SKM-1 treated with dmso at 0.1 percent for 144 hours (cell line): ENCODE measurements at regions not wholly inside any gene's neighbourhood (a gene's known extent, or its start where the extent isn't known, plus 50 kb on each side); places are given as distances from the start of the nearest gene placed in this dataset.
"Not testable (repeated sequence)": the region's sequence is repeated elsewhere in the genome, so short reads cannot be mapped to it uniquely, and the experiment has no call there.

Experiments
- DNase-seq: peaks from one replicate; lab custom pipeline; 2025; ENCODE audit not compliant: unreplicated experiment; lab: John Stamatoyannopoulos, UW

- peak; percentile 93 for DNase-seq
Measured at GRCh38 chr12:103011974-103012763, 54.7 kb downstream of the ASCL1 start.

GRCh38 chr12:103012884-103013283, 55.4 kb downstream of the ASCL1 start:
- no peak for DNase-seq

- DNase-seq = no peak
Measured at GRCh38 chr12:103013741-103014300, 56.3 kb downstream of the ASCL1 start.

- no peak for DNase-seq
Measured at GRCh38 chr12:103016381-103016780, 58.9 kb downstream of the ASCL1 start.

DNA sequence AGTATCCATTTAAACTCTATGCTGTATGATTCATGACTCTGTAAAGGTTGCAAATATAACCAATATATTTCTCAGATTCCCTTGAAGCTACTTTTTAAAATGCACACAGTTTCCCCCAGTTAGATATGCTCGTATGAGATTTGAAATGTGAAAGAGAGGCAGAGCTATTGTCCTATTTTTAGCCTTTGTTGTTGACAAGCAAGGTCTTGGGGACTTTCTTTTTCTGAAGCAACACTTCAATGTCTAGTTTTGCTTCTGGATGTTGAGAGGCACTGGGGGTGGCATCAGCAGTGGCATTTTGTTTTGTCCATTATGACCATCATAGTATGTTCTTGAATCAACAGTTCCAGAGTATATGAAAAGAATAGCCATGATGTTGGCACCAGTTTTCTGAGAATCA, 63.4 kb downstream of the ASCL1 start:
- no peak for DNase-seq

- DNase-seq = no peak
Measured at GRCh38 chr12:103021538-103022218, 64.2 kb downstream of the ASCL1 start.

GRCh38 chr12:103024650-103025049, 67.2 kb downstream of the ASCL1 start:
- no peak for DNase-seq

DNA sequence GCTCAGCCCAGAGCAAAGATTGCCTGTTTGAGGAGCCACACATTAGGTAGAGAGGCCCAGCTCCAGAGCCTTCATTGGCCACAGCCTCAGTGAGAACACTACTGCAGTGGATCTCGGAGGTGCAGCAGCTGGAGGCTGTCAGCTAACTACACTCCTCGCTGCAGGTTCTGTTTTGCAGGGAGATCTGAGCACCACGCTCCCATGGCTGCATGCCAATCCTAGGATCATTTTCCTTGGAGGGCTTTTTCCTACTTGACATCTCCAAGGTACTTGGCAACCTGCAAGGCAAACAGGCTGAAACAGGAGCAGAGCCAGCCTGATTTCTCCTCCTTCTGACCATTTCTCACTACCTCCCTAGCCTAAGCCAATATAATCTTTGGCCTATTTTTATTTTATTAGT, 69.2 kb downstream of the ASCL1 start:
- DNase-seq = not testable (repeated sequence)

DNA sequence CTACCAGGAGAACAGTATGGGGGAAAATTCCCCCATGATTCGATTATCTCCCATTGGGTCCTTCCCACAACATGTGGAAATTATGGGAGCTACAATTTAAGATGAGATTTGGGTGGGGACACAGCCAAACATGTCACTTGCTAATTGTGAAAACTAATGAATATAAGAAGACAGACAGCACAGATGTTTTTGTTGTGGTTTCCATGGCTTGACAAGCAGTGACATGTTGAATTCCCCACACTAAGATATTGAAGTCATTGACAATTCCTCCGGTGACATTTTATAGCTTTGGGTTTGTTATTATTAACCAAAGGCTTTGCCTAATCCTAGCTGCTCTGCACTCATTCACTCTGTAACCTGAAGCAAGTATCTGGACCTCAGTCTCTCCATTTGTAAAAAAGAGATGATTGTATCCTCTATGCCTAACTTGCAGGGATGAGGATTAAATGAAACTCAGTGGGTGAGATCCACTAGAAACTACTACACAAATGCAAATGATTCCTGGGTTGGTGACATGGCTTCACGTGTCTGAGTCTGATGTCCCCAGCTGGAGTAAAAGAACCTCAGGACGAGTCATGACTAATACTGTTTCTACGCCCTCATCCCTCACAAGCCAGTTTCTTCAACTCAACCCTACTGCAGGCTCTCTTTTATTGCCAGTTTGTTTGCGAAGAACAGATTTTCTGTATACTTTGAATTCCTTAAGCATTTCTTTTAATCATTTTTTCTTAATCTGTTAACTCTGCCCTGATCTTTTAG, 71.6 kb downstream of the ASCL1 start:
- no peak for DNase-seq

- DNase-seq = no peak
Measured at GRCh38 chr12:103036581-103037214, 79.2 kb downstream of the ASCL1 start.

DNA sequence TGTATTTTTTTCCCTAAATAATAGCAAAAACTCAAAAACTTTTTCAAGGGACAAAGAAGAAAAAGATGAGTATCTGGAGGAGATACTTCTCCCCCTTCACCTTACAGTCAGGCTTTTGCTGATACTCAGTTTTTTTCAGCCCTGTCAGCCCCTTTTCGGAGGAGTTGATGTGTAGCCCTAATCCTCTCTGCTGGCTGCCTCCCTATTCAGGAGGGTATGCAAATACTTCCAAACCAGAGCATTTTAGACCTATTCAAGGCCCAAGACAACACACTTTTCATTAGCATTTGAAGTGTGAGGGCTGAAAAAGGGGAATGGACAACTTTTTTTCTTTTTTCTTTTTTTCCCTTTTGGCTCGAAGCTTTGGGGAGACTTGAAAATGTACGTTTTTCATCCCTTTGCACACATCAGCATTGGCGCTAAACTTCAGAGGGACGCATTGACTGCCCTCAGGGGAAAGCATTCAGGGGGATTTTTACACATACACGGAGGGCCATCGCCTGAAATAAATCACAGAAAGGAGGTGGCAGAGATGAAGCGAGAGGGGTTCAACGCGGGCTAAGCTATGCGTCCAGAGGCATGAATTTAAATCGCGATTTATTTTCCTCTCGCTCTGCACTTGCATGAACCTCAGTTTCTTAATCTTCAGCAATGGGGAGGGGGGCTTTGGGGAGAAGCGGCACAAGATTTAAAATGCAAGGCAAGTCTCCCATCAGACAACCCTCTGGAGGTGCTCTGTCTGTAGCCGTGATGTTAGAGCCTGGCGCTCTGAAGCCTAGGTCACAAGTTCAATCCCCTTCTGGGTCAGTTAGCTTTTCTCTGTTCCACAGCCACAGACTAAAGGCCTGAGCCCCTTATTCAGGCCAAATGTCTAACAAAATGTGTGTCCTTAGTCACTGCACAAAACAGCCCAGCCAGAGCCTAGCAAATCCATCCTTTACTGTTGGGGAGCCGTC, 86.3 kb downstream of the ASCL1 start:
- DNase-seq = no peak

- no peak for DNase-seq
Measured at GRCh38 chr12:103046154-103046553, 88.7 kb downstream of the ASCL1 start.

GRCh38 chr12:103050273-103050672, 92.8 kb downstream of the ASCL1 start:
- no peak for DNase-seq

DNA sequence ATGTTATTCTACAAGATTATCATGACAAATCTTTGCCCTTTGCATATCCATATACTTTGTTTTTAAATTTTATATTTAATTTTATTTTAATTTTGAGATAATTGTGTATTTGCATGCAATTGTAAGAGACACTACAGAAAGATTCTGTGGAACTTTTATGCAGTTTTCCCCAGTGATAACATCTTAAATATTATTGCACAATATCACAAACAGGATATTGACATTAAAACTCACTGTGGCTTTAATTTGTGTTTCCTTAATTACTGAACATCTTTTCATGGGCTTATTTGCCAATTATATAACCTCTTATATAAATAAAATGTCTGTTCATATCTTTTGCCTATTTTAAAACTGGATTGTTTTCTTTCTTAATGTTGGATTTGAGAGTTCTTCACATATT, 95.6 kb downstream of the ASCL1 start:
- DNase-seq = no peak

DNA sequence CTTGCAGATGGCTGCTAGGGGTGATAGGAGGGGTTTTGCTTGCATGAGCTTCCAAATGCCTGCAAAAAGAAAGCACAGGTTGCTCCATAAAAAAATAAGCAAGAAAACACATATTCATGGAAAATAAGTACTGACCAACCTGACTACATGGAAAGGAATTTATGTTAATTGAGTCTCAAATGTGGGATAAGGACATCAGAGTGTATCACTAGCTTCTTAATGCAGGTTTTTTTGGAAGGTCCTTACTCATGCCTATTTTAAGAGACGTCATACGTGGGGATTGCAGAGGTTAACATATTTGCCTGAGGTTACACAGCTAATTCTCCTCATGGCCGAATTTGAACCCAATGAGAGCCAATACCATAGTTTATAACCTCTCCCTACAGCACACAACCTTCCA, 116.2 kb downstream of the ASCL1 start:
- no peak for DNase-seq

DNA sequence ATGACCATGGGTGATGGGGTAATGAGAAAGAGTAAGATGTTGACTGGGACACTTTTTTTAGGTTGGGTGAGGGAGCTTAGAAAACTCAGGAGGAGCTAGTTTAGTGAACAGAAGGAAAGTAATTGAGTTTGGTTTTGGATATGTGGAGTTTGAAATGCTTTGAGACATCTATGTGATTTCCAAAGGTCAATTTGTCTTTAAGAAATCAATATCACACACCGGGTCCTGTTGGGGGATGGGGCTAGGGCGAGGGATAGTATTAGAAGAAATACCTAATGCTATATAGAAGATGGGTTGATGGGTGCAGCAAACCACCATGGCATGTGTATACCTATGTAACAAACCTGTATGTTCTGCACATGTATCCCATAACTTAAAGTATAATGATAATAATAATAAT, 118.4 kb downstream of the ASCL1 start:
- no peak for DNase-seq

- DNase-seq = no peak
Measured at GRCh38 chr12:103077108-103077773, 119.8 kb downstream of the ASCL1 start.

DNA sequence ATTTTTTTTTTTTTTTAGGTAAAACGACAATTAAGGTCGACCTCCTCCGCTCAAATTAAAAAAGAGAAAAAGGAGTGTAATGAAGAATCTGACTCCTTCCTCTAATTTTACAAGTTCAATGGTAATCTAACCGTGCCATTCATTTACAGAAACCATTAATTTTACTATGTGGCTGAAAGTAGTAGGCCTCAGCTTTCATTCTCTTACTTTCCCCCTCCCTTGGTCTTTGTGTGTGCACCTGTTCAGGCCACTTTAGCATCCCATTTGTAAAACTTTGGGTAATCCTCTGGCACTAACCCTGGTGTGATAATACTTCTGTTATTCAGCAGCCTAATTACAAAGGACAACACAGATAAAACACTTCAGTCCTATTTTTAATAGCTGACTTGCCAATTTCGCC, 128.1 kb downstream of the ASCL1 start:
- DNase-seq = no peak

DNA sequence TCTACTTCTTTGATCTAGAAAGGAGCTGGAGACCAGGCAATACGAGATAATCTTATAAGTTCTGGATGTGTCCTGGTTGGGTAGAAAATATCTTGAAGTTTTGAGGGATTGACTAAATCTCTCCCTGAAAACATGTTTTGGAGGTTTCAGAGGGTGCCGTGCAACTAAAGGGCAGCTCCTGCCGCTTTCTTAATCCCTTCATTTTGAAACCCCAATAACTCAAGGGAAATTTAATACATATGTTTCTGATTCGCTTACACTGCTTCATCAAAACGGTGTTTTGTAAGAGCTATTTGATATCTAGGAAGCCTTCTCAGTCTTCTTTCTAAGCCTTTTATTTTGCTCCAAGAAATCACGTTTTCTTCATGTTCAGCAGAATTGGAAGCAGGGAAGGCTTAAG, 129.0 kb downstream of the ASCL1 start:
- no peak for DNase-seq
